GM12892 (cell line): ENCODE measurements at regions not wholly inside any gene's neighbourhood (a gene's known extent, or its start where the extent isn't known, plus 50 kb on each side); places are given as distances from the start of the nearest gene placed in this dataset.

Experiments used
- DNase-seq: peaks from one replicate; pipeline ENCODE4 v3.0.0; 2011; ENCODE audit not compliant: insufficient read length
- FAIRE-seq: peaks from 2 replicates; lab custom pipeline; 2011; peaks lifted over from hg19 to GRCh38; lab: Jason Lieb, UNC
- POLR2A ChIP-seq: IDR thresholded peaks from 2 replicates; pipeline ENCODE4 v1.6.1; 2011; ENCODE audit warnings: low read depth, low read length, control low read depth
- POLR2AphosphoS5 ChIP-seq: IDR thresholded peaks from 2 replicates; pipeline ENCODE4 v1.6.1; 2011; ENCODE audit warnings: low read depth, low read length, control low read depth
- TAF1 ChIP-seq: IDR thresholded peaks from 2 replicates; pipeline ENCODE4 v1.6.1; 2011; ENCODE audit warnings: low read depth, mild to moderate bottlenecking, control low read depth, low read length, borderline replicate concordance

- DNase-seq = no peak
- peak; percentile 65 for FAIRE-seq
- TF ChIP-seq TAF1 (no peak), POLR2AphosphoS5 (no peak), POLR2A (no peak)
Measured at GRCh38 chr13:50125554-50126262, 110.5 kb downstream of the KCNRG start.

- TF ChIP-seq POLR2AphosphoS5 (no peak), POLR2A (no peak), TAF1 (no peak)
- no peak for FAIRE-seq
- DNase-seq = no peak
Measured at GRCh38 chr13:50126263-50126992, 111.2 kb downstream of the KCNRG start.

GRCh38 chr13:50126993-50127725, 111.9 kb downstream of the KCNRG start:
- no peak for DNase-seq
- FAIRE-seq = no peak
- no peak for TF ChIP-seq POLR2AphosphoS5
- TF ChIP-seq TAF1 = no peak
- no peak for TF ChIP-seq POLR2A

GRCh38 chr13:50127726-50128291, 112.6 kb downstream of the KCNRG start:
- DNase-seq (no peak), FAIRE-seq (no peak)

GRCh38 chr13:50128428-50128931, 113.2 kb downstream of the KCNRG start:
- peak; percentile 73 for FAIRE-seq
- DNase-seq = no peak
- TF ChIP-seq TAF1 = no peak
- no peak for TF ChIP-seq POLR2A
- TF ChIP-seq POLR2AphosphoS5 = no peak

More at GRCh38 chr13:50127726-50128291, 112.6 kb downstream of the KCNRG start:
- TF ChIP-seq POLR2AphosphoS5 = no peak
- TF ChIP-seq TAF1 = no peak
- no peak for TF ChIP-seq POLR2A

- TF ChIP-seq TAF1 = no peak
- TF ChIP-seq POLR2AphosphoS5 = no peak
- TF ChIP-seq POLR2A = no peak
- DNase-seq = no peak
- FAIRE-seq = peak; percentile 5
Measured at GRCh38 chr13:50129081-50129705, 113.9 kb downstream of the KCNRG start.

- no peak for FAIRE-seq
- DNase-seq = no peak
- TF ChIP-seq TAF1 (no peak), POLR2A (no peak), POLR2AphosphoS5 (no peak)
Measured at GRCh38 chr13:50129706-50130122, 114.5 kb downstream of the KCNRG start.

GRCh38 chr13:50130123-50130946, 115.1 kb downstream of the KCNRG start:
- no peak for TF ChIP-seq POLR2AphosphoS5
- TF ChIP-seq TAF1 = no peak
- TF ChIP-seq POLR2A = no peak
- no peak for DNase-seq
- peak; percentile 87 for FAIRE-seq

GRCh38 chr13:50131920-50132903, 117.0 kb downstream of the KCNRG start:
- TF ChIP-seq POLR2A (no peak), POLR2AphosphoS5 (no peak), TAF1 (no peak)
- DNase-seq (no peak), FAIRE-seq (no peak)

- TF ChIP-seq POLR2A (no peak), POLR2AphosphoS5 (no peak), TAF1 (no peak)
- DNase-seq (no peak), FAIRE-seq (no peak)
Measured at GRCh38 chr13:50132904-50133357, 117.7 kb downstream of the KCNRG start.
